ENCODE measurements at regions not wholly inside any gene's neighbourhood (a gene's known extent, or its start where the extent isn't known, plus 50 kb on each side); places are given as distances from the start of the nearest gene placed in this dataset.

GRCh38 chr9:21550392-21550791 is 68.3 kb upstream of the IFNE start:
- no peak for TF ChIP-seq SIN3A (IDR thresholded peaks at IDR 0.05; ENCODE audit: borderline replicate concordance, insufficient read depth, low read length)
- no peak for TF ChIP-seq REST (IDR thresholded peaks at IDR 0.05; ENCODE audit: insufficient read depth in 1 of 2, low read depth in 2 of 2, low read length in 2 of 2)
- TF ChIP-seq POLR2AphosphoS5 (IDR thresholded peaks at IDR 0.05; ENCODE audit: low read depth, low read length), result no peak
